ENCODE measurements at regions not wholly inside any gene's neighbourhood (a gene's known extent, or its start where the extent isn't known, plus 50 kb on each side); places are given as distances from the start of the nearest gene placed in this dataset.
"Not testable (repeated sequence)": the region's sequence is repeated elsewhere in the genome, so short reads cannot be mapped to it uniquely, and the experiment has no call there.

DNA sequence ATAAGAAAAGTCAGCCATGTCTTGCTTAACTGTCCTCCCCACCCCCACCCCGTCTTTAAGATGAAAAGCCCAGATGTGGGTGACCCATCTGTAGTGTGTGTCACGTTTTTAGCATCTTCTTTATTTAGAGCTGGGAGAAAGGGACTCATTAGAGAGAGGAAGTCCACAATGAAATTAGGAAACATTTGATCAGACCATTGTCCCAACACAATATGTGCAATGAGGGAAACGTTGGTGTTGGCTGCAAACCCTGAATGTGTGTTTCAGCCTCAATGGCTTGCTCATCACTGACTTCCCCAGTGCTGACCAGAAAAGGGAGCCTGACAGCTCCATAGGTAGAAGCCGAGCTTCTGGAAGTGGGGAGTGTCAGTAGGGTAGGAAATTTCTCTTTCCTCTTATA, 475.7 kb downstream of the CD83 start:
- DNase-seq (ENCODE audit: low spot score) = no peak
- TF ChIP-seq, protein P1, sequence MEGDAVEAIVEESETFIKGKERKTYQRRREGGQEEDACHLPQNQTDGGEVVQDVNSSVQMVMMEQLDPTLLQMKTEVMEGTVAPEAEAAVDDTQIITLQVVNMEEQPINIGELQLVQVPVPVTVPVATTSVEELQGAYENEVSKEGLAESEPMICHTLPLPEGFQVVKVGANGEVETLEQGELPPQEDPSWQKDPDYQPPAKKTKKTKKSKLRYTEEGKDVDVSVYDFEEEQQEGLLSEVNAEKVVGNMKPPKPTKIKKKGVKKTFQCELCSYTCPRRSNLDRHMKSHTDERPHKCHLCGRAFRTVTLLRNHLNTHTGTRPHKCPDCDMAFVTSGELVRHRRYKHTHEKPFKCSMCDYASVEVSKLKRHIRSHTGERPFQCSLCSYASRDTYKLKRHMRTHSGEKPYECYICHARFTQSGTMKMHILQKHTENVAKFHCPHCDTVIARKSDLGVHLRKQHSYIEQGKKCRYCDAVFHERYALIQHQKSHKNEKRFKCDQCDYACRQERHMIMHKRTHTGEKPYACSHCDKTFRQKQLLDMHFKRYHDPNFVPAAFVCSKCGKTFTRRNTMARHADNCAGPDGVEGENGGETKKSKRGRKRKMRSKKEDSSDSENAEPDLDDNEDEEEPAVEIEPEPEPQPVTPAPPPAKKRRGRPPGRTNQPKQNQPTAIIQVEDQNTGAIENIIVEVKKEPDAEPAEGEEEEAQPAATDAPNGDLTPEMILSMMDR (IDR thresholded peaks at IDR 0.05; ENCODE audit: extremely low read depth, insufficient read depth, missing control alignments) = no peak
- in situ Hi-C loops (cut with MboI; ENCODE audit: low pct_unique_long_range_greater_than_20kb, low sequenced_read_pairs, unreplicated experiment) = no loop called here

DNA sequence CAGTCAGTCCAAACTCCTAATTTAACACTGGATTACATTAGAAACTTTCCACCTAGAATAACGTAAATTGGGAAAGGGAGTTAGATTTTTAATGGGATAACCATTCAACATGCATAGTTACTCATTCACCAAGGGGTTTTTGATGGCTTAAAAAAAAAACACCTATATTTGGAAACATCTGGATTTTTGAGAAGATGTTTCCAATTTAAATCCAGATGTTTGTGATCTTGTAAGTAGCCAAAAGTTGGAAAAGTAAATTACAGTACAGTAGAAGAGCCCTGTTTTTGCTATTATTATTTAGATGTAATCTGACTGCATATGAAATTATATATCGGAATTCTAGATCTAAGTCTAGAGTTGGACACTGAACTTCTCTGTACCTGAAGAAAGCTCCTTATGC, 478.2 kb downstream of the CD83 start:
- no peak for DNase-seq (ENCODE audit: low spot score)
- in situ Hi-C loops (cut with MboI; ENCODE audit: low pct_unique_long_range_greater_than_20kb, low sequenced_read_pairs, unreplicated experiment) = no loop called here
- TF ChIP-seq, protein P1 (IDR thresholded peaks at IDR 0.05; ENCODE audit: extremely low read depth, insufficient read depth, missing control alignments) = no peak

DNA sequence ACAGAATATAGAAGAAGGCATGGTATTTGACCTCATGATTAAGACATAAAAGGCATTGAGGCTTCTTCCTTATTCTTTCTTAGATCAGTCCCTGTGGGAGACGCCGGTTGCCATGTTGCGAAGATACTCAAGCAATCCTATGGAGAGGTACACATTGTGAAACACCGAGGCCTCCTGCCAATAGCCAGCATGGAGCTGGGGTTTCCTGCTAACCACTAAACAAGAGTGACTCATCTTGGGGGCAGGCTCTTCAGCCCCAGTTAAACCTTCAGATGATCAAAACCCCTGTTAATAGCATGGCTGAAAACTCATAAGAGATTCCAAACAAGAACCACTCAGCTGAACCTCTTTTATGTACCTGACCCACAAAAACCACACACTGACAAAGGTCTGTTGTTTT, 478.8 kb downstream of the CD83 start:
- in situ Hi-C loops (cut with MboI; ENCODE audit: low pct_unique_long_range_greater_than_20kb, low sequenced_read_pairs, unreplicated experiment) = no loop called here
- DNase-seq (ENCODE audit: low spot score) = no peak
- TF ChIP-seq, protein P1 (IDR thresholded peaks at IDR 0.05; ENCODE audit: extremely low read depth, insufficient read depth, missing control alignments) = no peak

- in situ Hi-C loops (cut with MboI; ENCODE audit: low pct_unique_long_range_greater_than_20kb, low sequenced_read_pairs, unreplicated experiment) = no loop called here
- TF ChIP-seq, protein P1 (IDR thresholded peaks at IDR 0.05; ENCODE audit: extremely low read depth, insufficient read depth, missing control alignments) = no peak
- no peak for DNase-seq (ENCODE audit: low spot score)
Measured at GRCh38 chr6:14597090-14597489, 479.5 kb downstream of the CD83 start.

DNA sequence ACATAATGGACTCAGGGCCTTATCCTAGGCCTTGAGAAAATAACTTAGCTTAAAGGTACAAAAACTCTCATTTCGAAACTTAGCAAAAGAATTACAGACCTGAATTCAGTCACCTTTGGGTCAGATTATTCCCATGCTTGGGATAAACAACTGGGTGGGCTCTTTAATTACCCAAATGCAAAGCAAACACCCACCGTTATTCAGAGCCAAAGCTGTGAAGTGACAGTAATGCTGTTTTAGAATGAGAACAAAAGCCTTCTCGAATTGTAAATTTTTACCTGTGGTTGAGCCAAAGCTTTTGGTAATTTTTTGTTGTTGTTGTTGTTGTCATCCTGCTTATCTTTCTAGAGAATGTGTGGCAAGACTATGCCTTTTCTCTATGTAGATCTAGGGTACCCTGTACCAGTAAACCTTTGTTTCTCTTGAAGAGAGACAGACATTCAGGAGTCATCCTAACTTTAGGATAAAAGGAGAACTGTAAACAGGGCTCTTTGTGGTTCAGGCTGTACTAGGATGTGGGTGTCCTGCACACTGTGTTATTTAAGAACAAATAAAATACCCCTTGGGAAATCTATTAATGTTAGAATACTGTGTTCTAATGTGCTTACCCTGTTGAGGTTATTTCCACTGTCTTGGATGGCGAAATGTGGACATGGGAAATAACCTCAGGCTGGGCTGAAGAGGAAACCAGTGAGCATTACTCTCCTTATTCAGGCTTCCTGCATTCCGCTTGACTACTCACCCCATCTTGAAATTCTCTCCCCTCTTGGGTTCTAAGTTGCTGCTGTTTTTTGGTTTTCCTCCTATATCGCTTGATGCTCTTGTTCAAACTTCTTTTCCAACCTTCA, 480.7 kb downstream of the CD83 start:
- no peak for DNase-seq (ENCODE audit: low spot score)
- in situ Hi-C loops (cut with MboI; ENCODE audit: low pct_unique_long_range_greater_than_20kb, low sequenced_read_pairs, unreplicated experiment) = no loop called here
- TF ChIP-seq, protein P1 (IDR thresholded peaks at IDR 0.05; ENCODE audit: extremely low read depth, insufficient read depth, missing control alignments) = no peak

DNA sequence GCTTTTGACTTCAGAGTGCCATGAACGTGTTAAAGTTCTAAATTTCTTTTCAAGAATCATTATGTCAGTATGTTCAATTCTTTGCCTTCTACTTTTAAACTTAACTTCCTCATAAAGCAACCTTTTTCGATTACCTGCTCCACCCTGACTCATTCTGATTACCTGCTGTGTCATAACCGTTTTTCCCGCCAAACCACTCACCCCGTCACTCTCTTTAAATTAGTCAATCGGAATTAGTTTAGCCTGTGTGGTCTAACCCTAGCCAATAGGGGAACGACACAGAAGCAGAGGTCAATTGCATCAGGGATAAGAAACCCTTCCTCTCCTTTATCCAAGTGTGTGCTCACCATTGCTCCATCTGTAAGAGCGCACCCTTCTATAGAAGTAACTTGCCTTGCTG, 482.7 kb downstream of the CD83 start:
- DNase-seq (ENCODE audit: low spot score); in situ Hi-C loops (cut with MboI; ENCODE audit: low pct_unique_long_range_greater_than_20kb, low sequenced_read_pairs, unreplicated experiment): not testable (repeated sequence)

DNA sequence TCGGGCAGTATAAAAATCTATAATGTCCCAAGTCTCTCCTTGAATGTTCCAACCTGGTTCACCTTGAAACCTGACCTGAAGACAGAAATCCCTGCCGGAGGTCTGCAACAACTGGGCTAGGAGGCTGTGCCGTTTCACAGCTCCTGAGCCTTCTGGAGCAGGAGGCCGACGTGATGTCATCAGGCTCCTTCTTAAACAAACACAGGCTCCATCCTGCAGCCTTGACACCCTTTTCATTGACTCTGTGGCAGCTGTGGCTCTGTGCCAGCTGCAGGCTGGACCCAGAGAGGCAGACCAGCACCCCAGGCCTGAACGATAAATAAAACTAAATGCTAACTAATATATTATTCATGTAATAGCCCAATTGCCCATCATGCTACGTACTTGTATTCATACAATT, 483.9 kb downstream of the CD83 start:
- TF ChIP-seq, protein P1 (IDR thresholded peaks at IDR 0.05; ENCODE audit: extremely low read depth, insufficient read depth, missing control alignments) = no peak
- DNase-seq (ENCODE audit: low spot score) = no peak
- in situ Hi-C loops (cut with MboI; ENCODE audit: low pct_unique_long_range_greater_than_20kb, low sequenced_read_pairs, unreplicated experiment) = no loop called here

Measured in GM13977 (cell line).